Breast epithelium (tissue), 4 donors: ENCODE measurements at regions not wholly inside any gene's neighbourhood (a gene's known extent, or its start where the extent isn't known, plus 50 kb on each side); places are given as distances from the start of the nearest gene placed in this dataset.

Source experiments
- DNase-seq, 2 donors: peaks; one replicate each; pipeline ENCODE4 v3.0.0-alpha.2; 2019; ENCODE audit warnings: low spot score in 2 of 2
- H3K27ac ChIP-seq, 2 donors: fragments of 200-600 bp; sonication (generic) in 1 of 2; one replicate each; pipeline ENCODE4 v1.5.1; 2016 to 2019; ENCODE audit warnings: mild to moderate bottlenecking in 1 of 2
- H3K27me3 ChIP-seq, 2 donors: fragments of 200-600 bp; sonication (generic) in 1 of 2; one replicate each; pipeline versions ENCODE4 v1.5.1 to v1.6.0; 2017 to 2019; ENCODE audit warnings: control low read depth in 1 of 2, mild to moderate bottlenecking in 1 of 2
- H3K36me3 ChIP-seq: fragments of 200-600 bp; one replicate; pipeline ENCODE4 v1.5.1; 2019
- H3K4me1 ChIP-seq, 2 donors: fragments of 200-600 bp; sonication (generic); one replicate each; pipeline ENCODE4 v1.5.1; 2016 to 2019; ENCODE audit warnings: control low read depth in 1 of 2
- H3K4me3 ChIP-seq, 3 donors: fragments of 200-600 bp; sonication (generic); 1 replicate in 2 of 3; 2 replicates in 1 of 3; pipeline ENCODE4 v1.5.1; 2016 to 2019; ENCODE audit warnings: mild to moderate bottlenecking in 3 of 3, moderate library complexity in 2 of 3
- H3K9me3 ChIP-seq, 2 donors: fragments of 200-600 bp; sonication (generic) in 1 of 2; one replicate each; pipeline ENCODE4 v1.5.1; 2016 to 2019; ENCODE audit warnings: control low read depth in 1 of 2
- CTCF ChIP-seq, 3 donors: fragments of 450-650 bp; IDR thresholded peaks; one replicate each; pipeline ENCODE4 v1.5.1; 2016 to 2017; ENCODE audit warnings: antibody characterized with exemption in 3 of 3, mild to moderate bottlenecking in 3 of 3, moderate library complexity in 3 of 3
- POLR2A ChIP-seq: fragments of 450-650 bp; IDR thresholded peaks from one replicate; pipeline ENCODE4 v1.6.1; 2016; ENCODE audit warnings: antibody characterized with exemption, mild to moderate bottlenecking, moderate library complexity
- POLR2AphosphoS5 ChIP-seq, 3 donors: sonication (generic); formaldehyde crosslinking; IDR thresholded peaks; one replicate each; pipeline ENCODE4 v1.6.1; 2017; ENCODE audit warnings: antibody characterized with exemption in 3 of 3
- intact Hi-C: fragments of 100-400 bp; cut with DNase I; formaldehyde crosslinking; loops from one replicate; pipeline ENCODE4 v1.15.1; 2023; ENCODE audit warnings: low total_unique reads

GRCh38 chr12:107480836-107481608 is 204.6 kb upstream of the PWP1 start:
- intact Hi-C loops = no loop called here
- no peak for DNase-seq
- H3K36me3 ChIP-seq = no peaks in the 10 kb centered on the region
- no peaks in the 10 kb centered on the region for H3K27me3 ChIP-seq
- H3K9me3 ChIP-seq = no peaks in the 10 kb centered on the region
- no peaks in the 10 kb centered on the region for H3K4me1 ChIP-seq
- H3K27ac ChIP-seq = no peak overlapping the region
- TF ChIP-seq POLR2A (no peak), CTCF (IDR thresholded peaks at IDR 0.05) (no peak), POLR2AphosphoS5 (IDR thresholded peaks at IDR 0.05) (no peak)
- H3K4me3 ChIP-seq = no peak overlapping the region

DNA sequence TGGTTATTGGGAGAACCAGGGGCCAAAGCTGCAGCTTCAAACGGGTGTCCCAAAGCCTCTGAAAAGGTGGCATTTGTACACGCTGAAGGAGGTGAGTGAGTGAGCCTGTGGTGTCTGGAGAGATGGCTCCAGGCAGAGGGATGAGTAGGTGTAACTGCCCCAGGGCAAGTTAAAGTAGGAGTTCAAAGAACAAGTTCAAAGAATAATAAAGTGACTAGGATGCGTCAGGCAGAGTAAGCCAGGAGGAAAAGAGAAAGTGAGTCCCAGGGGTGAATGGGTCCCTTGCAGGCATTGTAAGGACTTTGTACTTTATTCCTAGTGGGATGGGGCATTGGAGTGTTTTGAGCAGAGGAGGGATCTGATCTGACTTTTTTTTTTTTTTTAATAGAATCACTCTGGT is 201.4 kb upstream of the PWP1 start:
- TF ChIP-seq POLR2A (no peak), CTCF (IDR thresholded peaks at IDR 0.05) (no peak), POLR2AphosphoS5 (IDR thresholded peaks at IDR 0.05) (no peak)
- Histone ChIP-seq H3K27ac (no peak overlapping the region), H3K4me3 (no peak overlapping the region), H3K36me3 (no peaks in the 10 kb centered on the region), H3K27me3 (no peaks in the 10 kb centered on the region), H3K4me1 (no peaks in the 10 kb centered on the region), H3K9me3 (no peaks in the 10 kb centered on the region)
- DNase-seq = no peak
- intact Hi-C loops = no loop called here

- intact Hi-C loops = no loop called here
- no peaks in the 10 kb centered on the region for H3K36me3 ChIP-seq
- H3K4me1 ChIP-seq = no peaks in the 10 kb centered on the region
- H3K9me3 ChIP-seq = no peaks in the 10 kb centered on the region
- DNase-seq = no peak
- H3K27ac ChIP-seq = no peak overlapping the region
- TF ChIP-seq POLR2AphosphoS5 (IDR thresholded peaks at IDR 0.05) (no peak), POLR2A (no peak), CTCF (IDR thresholded peaks at IDR 0.05) (no peak)
- no peaks in the 10 kb centered on the region for H3K27me3 ChIP-seq
- H3K4me3 ChIP-seq = no peak overlapping the region
These were observed 200.7 kb upstream of the PWP1 start for GRCh38 chr12:107484941-107485340.

- Histone ChIP-seq H3K36me3 (no peaks in the 10 kb centered on the region), H3K27ac (peak overlapping the region in 1 of 2 donors; percentile 39), H3K27me3 (no peaks in the 10 kb centered on the region), H3K4me3 (no peak overlapping the region), H3K4me1 (no peaks in the 10 kb centered on the region), H3K9me3 (no peaks in the 10 kb centered on the region)
- TF ChIP-seq CTCF (IDR thresholded peaks at IDR 0.05) = no peak
- TF ChIP-seq POLR2A = no peak
- no peak for TF ChIP-seq POLR2AphosphoS5 (IDR thresholded peaks at IDR 0.05)
- DNase-seq = no peak
- intact Hi-C loops = no loop called here
These were observed 199.9 kb upstream of the PWP1 start for GRCh38 chr12:107485731-107486130.

- no peaks in the 10 kb centered on the region for H3K9me3 ChIP-seq
- H3K27ac ChIP-seq = peak overlapping the region in 1 of 2 donors; percentile 39
- H3K27me3 ChIP-seq = no peaks in the 10 kb centered on the region
- no peaks in the 10 kb centered on the region for H3K36me3 ChIP-seq
- no peak overlapping the region for H3K4me3 ChIP-seq
- intact Hi-C loops = no loop called here
- TF ChIP-seq POLR2AphosphoS5 (IDR thresholded peaks at IDR 0.05) (no peak), CTCF (IDR thresholded peaks at IDR 0.05) (no peak), POLR2A (no peak)
- H3K4me1 ChIP-seq = no peaks in the 10 kb centered on the region
- no peak for DNase-seq
These were observed 199.3 kb upstream of the PWP1 start for GRCh38 chr12:107486140-107486892.
